GM23248 (cell line): ENCODE measurements at regions not wholly inside any gene's neighbourhood (a gene's known extent, or its start where the extent isn't known, plus 50 kb on each side); places are given as distances from the start of the nearest gene placed in this dataset.
"Not testable (repeated sequence)": the region's sequence is repeated elsewhere in the genome, so short reads cannot be mapped to it uniquely, and the experiment has no call there.

ENCODE experiments used
- DNase-seq: peaks from one replicate; pipeline ENCODE4 v3.0.0-alpha.2; 2015
- H2AFZ ChIP-seq: fragments of 200-600 bp; sonication (generic); 2 replicates; pipeline ENCODE4 v1.6.1; 2016; ENCODE audit warnings: antibody characterized with exemption
- H3F3A ChIP-seq: fragments of 200-600 bp; sonication (generic); 2 replicates; pipeline ENCODE4 v1.6.1; 2016; ENCODE audit warnings: mild to moderate bottlenecking, antibody characterized with exemption, mixed run types; ENCODE audit not compliant: insufficient read depth
- H3K27ac ChIP-seq: fragments of 200-600 bp; sonication (generic); 2 replicates; pipeline ENCODE4 v1.5.1; 2016; ENCODE audit warnings: mild to moderate bottlenecking
- H3K27me3 ChIP-seq: fragments of 200-600 bp; sonication (generic); replicated peaks from 2 replicates; pipeline ENCODE4 v1.6.1; 2016; ENCODE audit warnings: mild to moderate bottlenecking; ENCODE audit not compliant: insufficient read depth
- H3K36me3 ChIP-seq: fragments of 200-600 bp; sonication (generic); 2 replicates; pipeline ENCODE4 v1.6.1; 2016; ENCODE audit warnings: low read depth, mild to moderate bottlenecking
- H3K4me1 ChIP-seq: fragments of 200-600 bp; sonication (generic); 2 replicates; pipeline ENCODE4 v1.6.1; 2016; ENCODE audit warnings: mild to moderate bottlenecking; ENCODE audit not compliant: insufficient read depth
- H3K4me2 ChIP-seq: fragments of 200-600 bp; sonication (generic); one replicate; pipeline ENCODE4 v1.6.1; 2016; ENCODE audit warnings: mild to moderate bottlenecking; ENCODE audit not compliant: unreplicated experiment
- H3K4me3 ChIP-seq: fragments of 200-600 bp; sonication (generic); 2 replicates; pipeline ENCODE4 v1.5.1; 2016; ENCODE audit warnings: mild to moderate bottlenecking
- H3K79me2 ChIP-seq: fragments of 200-600 bp; sonication (generic); 2 replicates; pipeline ENCODE4 v1.6.1; 2016; ENCODE audit warnings: mild to moderate bottlenecking; ENCODE audit not compliant: insufficient read depth
- H3K9ac ChIP-seq: fragments of 200-600 bp; sonication (generic); 2 replicates; pipeline ENCODE4 v1.6.1; 2016; ENCODE audit warnings: mild to moderate bottlenecking
- H3K9me2 ChIP-seq: fragments of 200-600 bp; sonication (generic); 2 replicates; pipeline ENCODE4 v1.6.1; 2016; ENCODE audit warnings: mixed run types, mild to moderate bottlenecking, moderate library complexity; ENCODE audit not compliant: insufficient read depth
- H3K9me3 ChIP-seq: fragments of 200-600 bp; sonication (generic); one replicate; pipeline ENCODE4 v1.6.1; 2017; ENCODE audit warnings: low read depth
- H4K20me1 ChIP-seq: fragments of 200-600 bp; sonication (generic); 2 replicates; pipeline ENCODE4 v1.6.0; 2016; ENCODE audit not compliant: insufficient read depth
- EZH2 ChIP-seq: fragments of 200-600 bp; sonication (generic); IDR thresholded peaks from 2 replicates; pipeline ENCODE4 v1.6.1; 2018; ENCODE audit warnings: antibody characterized with exemption, mild to moderate bottlenecking; ENCODE audit not compliant: insufficient read depth, poor library complexity, severe bottlenecking
- EZH2phosphoT487 ChIP-seq: fragments of 200-600 bp; sonication (generic); IDR thresholded peaks from 2 replicates; pipeline ENCODE4 v1.6.1; 2018; ENCODE audit warnings: antibody characterized with exemption, moderate library complexity, mild to moderate bottlenecking, low read depth; ENCODE audit not compliant: insufficient read depth
- WGBS, 2 experiments: methylation state at CpG; one replicate each; pipeline ENCODE4 v1.1.6; 2015 to 2017; ENCODE audit warnings: low lambda C conversion rate in 2 of 2, low coverage in 1 of 2; ENCODE audit errors: missing lambda C conversion rate in 2 of 2; 5-methylcytosine and 5-hydroxymethylcytosine counted together
- in situ Hi-C: fragments of 300-500 bp; cut with MboI; formaldehyde crosslinking; loops from 2 replicates; pipeline ENCODE4 v1.15.0; 2020

- H3K4me3 ChIP-seq, H3K27ac ChIP-seq, H3K9me2 ChIP-seq, H3K4me2 ChIP-seq, H3K9ac ChIP-seq, in situ Hi-C loops, H4K20me1 ChIP-seq, DNase-seq, H2AFZ ChIP-seq, H3K9me3 ChIP-seq, H3K27me3 ChIP-seq, H3K79me2 ChIP-seq, H3K36me3 ChIP-seq: not testable (repeated sequence)
- peaks cover 25% of the 10 kb centered on the region for H3F3A ChIP-seq
- 80 to 91% methylated on average over 3 of the region's 3 CpGs for WGBS, 2 experiments
- peaks cover 17% of the 10 kb centered on the region for H3K4me1 ChIP-seq
Measured at GRCh38 chr17:43345515-43345914, 53.3 kb upstream of the ARL4D start.

DNA sequence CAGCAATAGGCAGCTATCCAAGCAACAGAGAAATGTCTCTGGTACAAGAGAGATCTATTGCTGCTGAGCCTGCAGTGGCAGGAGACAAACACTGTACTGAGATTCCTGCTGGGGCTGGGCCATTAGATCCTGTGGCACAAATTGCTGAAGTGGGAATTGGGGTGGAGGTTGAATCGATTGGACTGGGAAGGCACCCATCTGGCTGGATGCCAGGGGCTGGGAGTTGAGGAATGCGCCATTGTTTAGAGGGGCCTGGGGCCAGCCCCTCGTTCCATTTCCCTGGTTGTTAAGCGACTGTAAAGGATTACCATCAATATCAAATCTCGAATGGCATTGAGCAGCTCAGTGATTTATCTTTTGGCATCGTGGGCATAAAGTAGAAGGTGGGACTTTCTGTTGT is 54.1 kb upstream of the ARL4D start:
- Histone ChIP-seq H3K9ac (no peak overlapping the region), H3K4me3 (no peak overlapping the region), H2AFZ (no peak overlapping the region), H3K27ac (no peak overlapping the region), H3K36me3 (no peaks in the 10 kb centered on the region), H3K4me1 (peaks cover 17% of the 10 kb centered on the region), H3K4me2 (no peak overlapping the region), H4K20me1 (no peaks in the 10 kb centered on the region), H3K27me3 (no peaks in the 10 kb centered on the region), H3K9me2 (no peaks in the 10 kb centered on the region), H3K9me3 (peaks cover 4% of the 10 kb centered on the region), H3K79me2 (no peaks in the 10 kb centered on the region), H3F3A (peaks cover 30% of the 10 kb centered on the region)
- no peak for DNase-seq
- in situ Hi-C loops: no loop called here
- 82 to 84% methylated on average over 6 of the region's 6 CpGs for WGBS, 2 experiments
- no peak for TF ChIP-seq EZH2

- peaks cover 17% of the 10 kb centered on the region for H3K4me1 ChIP-seq
- no peak overlapping the region for H3K4me3 ChIP-seq
- DNase-seq: peak; percentile 22
- TF ChIP-seq EZH2 (no peak), EZH2phosphoT487 (no peak)
- no peaks in the 10 kb centered on the region for H3K79me2 ChIP-seq
- no peaks in the 10 kb centered on the region for H3K27me3 ChIP-seq
- no peaks in the 10 kb centered on the region for H3K36me3 ChIP-seq
- H3K27ac ChIP-seq: no peak overlapping the region
- peaks cover 35% of the 10 kb centered on the region for H3F3A ChIP-seq
- no peak overlapping the region for H3K9ac ChIP-seq
- 43 to 47% methylated on average over 5 of the region's 5 CpGs for WGBS, 2 experiments
- peak overlapping the region; percentile 15 for H3K4me2 ChIP-seq
- H2AFZ ChIP-seq: 0 out of 2 replicates have a peak overlapping the region, but pooled peaks have one; percentile 5
- H3K9me2 ChIP-seq: no peaks in the 10 kb centered on the region
- no peaks in the 10 kb centered on the region for H4K20me1 ChIP-seq
- H3K9me3 ChIP-seq: no peaks in the 10 kb centered on the region
- in situ Hi-C loops: no loop called here
Measured at GRCh38 chr17:43342589-43342890, 56.3 kb upstream of the ARL4D start.

DNA sequence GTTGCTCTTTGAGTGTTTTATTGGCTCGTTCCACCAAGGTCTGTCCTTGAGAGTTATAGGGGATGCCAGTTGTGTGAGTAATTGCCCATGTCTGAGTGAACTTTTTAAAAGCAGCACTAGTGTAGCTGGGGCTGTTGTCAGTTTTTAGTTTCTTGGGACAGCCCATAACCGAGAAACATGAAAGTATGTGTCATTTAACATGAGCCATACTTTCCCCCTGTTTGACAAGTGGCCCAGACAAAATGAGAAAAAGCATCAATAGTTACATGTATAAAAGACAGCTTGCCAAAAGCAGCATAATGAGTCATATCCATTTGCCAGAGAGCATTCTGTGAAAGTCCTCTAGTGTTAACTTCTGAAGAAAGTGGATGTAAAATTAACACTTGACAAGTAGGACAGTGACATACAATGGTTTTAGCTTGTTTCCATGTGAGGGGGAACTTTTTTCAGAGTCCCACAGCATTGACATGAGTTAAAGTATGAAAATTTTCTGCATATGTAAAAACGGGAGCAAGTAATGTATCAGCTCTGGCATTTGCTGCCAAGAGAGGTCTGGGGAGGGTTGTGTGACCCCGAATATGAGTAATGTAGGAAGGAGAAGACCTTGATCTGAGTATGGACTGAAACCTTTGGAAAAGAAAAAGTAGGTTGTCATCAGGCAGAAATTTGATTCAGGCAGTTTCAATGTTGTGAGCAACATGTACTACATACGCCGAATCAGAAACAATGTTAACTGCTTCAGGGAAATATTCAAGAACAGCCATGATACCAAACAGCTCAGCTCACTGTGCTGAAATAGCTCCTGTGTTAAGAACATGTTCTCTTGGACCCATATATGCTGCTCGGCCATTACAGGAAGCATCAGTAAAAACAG is 56.8 kb upstream of the ARL4D start:
- H3K4me3 ChIP-seq: no peak overlapping the region
- no peaks in the 10 kb centered on the region for H3K27me3 ChIP-seq
- no peaks in the 10 kb centered on the region for H3K79me2 ChIP-seq
- 0 out of 2 replicates have a peak overlapping the region, but pooled peaks have one; percentile 5 for H2AFZ ChIP-seq
- H3K4me2 ChIP-seq: peak overlapping the region; percentile 15
- H4K20me1 ChIP-seq: no peaks in the 10 kb centered on the region
- H3K9me3 ChIP-seq: no peaks in the 10 kb centered on the region
- in situ Hi-C loops: no loop called here
- no peaks in the 10 kb centered on the region for H3K9me2 ChIP-seq
- peaks cover 17% of the 10 kb centered on the region for H3K4me1 ChIP-seq
- DNase-seq: peak; percentile 69
- peaks cover 35% of the 10 kb centered on the region for H3F3A ChIP-seq
- no peak overlapping the region for H3K9ac ChIP-seq
- no peaks in the 10 kb centered on the region for H3K36me3 ChIP-seq
- no peak overlapping the region for H3K27ac ChIP-seq
- TF ChIP-seq EZH2phosphoT487 (no peak), EZH2 (no peak)
- 14 to 17% methylated on average over 7 of the region's 7 CpGs for WGBS, 2 experiments
